Right atrium auricular region (tissue), 2 donors: ENCODE measurements at regions not wholly inside any gene's neighbourhood (a gene's known extent, or its start where the extent isn't known, plus 50 kb on each side); places are given as distances from the start of the nearest gene placed in this dataset.

Source experiments
- DNase-seq: peaks from one replicate; pipeline ENCODE4 v3.0.0-alpha.2; 2019; ENCODE audit warnings: low spot score
- H3K27ac ChIP-seq, 2 donors: fragments of 200-600 bp; sonication (generic); 1 replicate in 1 of 2; 2 replicates in 1 of 2; pipeline ENCODE4 v1.5.1; 2016 to 2019
- H3K27me3 ChIP-seq, 2 donors: fragments of 200-600 bp; sonication (generic); one replicate each; pipeline versions ENCODE4 v1.5.1 to v1.6.0; 2017 to 2019
- H3K36me3 ChIP-seq: fragments of 200-600 bp; sonication (generic); one replicate; pipeline ENCODE4 v1.5.1; 2016
- H3K4me1 ChIP-seq, 2 donors: fragments of 200-600 bp; sonication (generic); one replicate each; pipeline versions ENCODE4 v1.5.1 to v1.6.0; 2017 to 2019
- H3K4me3 ChIP-seq, 2 donors: fragments of 200-600 bp; sonication (generic); 1 replicate in 1 of 2; 2 replicates in 1 of 2; pipeline ENCODE4 v1.5.1; 2017 to 2019; ENCODE audit warnings: mild to moderate bottlenecking in 1 of 2, moderate library complexity in 1 of 2
- H3K9me3 ChIP-seq, 2 donors: fragments of 200-600 bp; sonication (generic); one replicate each; pipeline ENCODE4 v1.5.1; 2019
- CTCF ChIP-seq, 2 donors: fragments of 200-600 bp; sonication (generic); IDR thresholded peaks; one replicate each; pipeline ENCODE4 v1.5.1; 2019; ENCODE audit warnings: antibody characterized with exemption in 2 of 2

GRCh38 chr1:222020553-222020952, 278.7 kb upstream of the DUSP10 start:
- Histone ChIP-seq H3K27me3 (no peaks in the 10 kb centered on the region), H3K9me3 (no peaks in the 10 kb centered on the region), H3K27ac (no peak overlapping the region), H3K4me1 (no peaks in the 10 kb centered on the region), H3K36me3 (no peaks in the 10 kb centered on the region), H3K4me3 (no peak overlapping the region)
- no peak for TF ChIP-seq CTCF (IDR thresholded peaks at IDR 0.05)
- DNase-seq: no peak

DNA sequence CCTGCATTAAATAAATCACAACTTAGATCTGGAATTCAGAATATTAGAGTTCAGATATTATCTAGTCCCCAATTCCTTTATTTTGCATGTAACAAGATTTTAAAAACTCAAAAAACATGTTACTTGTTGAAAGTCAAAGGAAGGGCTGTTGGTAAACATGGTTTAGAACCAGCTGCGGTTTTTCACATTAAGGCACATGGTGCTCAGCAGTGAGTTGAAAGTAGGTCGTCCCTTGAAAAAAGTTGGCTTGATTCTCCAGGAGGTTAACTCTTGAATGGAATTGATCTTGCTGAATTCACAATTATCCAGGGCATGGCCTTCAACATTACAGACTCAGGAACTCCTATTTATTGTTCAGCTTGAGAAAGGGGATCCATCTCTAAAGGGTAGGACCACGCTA, 277.1 kb upstream of the DUSP10 start:
- Histone ChIP-seq H3K36me3 (no peaks in the 10 kb centered on the region), H3K4me3 (no peak overlapping the region), H3K4me1 (no peaks in the 10 kb centered on the region), H3K9me3 (no peaks in the 10 kb centered on the region), H3K27me3 (no peaks in the 10 kb centered on the region), H3K27ac (no peak overlapping the region)
- no peak for TF ChIP-seq CTCF (IDR thresholded peaks at IDR 0.05)
- DNase-seq: no peak

DNA sequence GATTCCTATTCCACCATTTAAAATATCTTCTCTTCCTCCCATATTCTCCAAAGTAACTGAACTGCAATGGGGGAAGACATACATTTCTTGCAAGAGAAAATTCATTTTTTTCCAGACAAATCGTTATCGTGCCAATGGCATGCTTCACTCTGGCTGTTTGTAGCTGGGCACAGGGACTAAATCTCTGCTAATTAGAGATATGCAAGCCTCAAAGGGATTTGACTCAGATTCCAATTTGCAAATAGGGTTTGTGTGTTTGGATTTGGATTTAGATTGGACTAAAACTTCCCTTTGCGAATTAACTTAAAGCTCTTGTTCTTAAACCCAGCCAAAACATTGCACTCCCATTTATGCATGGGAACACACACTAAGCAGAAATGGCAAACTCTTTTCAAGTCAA, 276.2 kb upstream of the DUSP10 start:
- DNase-seq: no peak
- Histone ChIP-seq H3K27me3 (no peaks in the 10 kb centered on the region), H3K36me3 (no peaks in the 10 kb centered on the region), H3K4me1 (no peaks in the 10 kb centered on the region), H3K9me3 (no peaks in the 10 kb centered on the region), H3K4me3 (no peak overlapping the region), H3K27ac (no peak overlapping the region)
- TF ChIP-seq CTCF (IDR thresholded peaks at IDR 0.05): no peak

GRCh38 chr1:222015686-222016085, 273.8 kb upstream of the DUSP10 start:
- no peaks in the 10 kb centered on the region for H3K27me3 ChIP-seq
- peaks cover 0 to 6% of the 10 kb centered on the region in 2 donors for H3K9me3 ChIP-seq
- DNase-seq: no peak
- H3K27ac ChIP-seq: no peak overlapping the region
- no peaks in the 10 kb centered on the region for H3K4me1 ChIP-seq
- H3K4me3 ChIP-seq: no peak overlapping the region
- TF ChIP-seq CTCF (IDR thresholded peaks at IDR 0.05): no peak
- H3K36me3 ChIP-seq: no peaks in the 10 kb centered on the region

- Histone ChIP-seq H3K4me3 (no peak overlapping the region), H3K4me1 (no peaks in the 10 kb centered on the region), H3K36me3 (no peaks in the 10 kb centered on the region), H3K27ac (no peak overlapping the region), H3K27me3 (no peaks in the 10 kb centered on the region), H3K9me3 (peaks cover 0 to 7% of the 10 kb centered on the region in 2 donors)
- TF ChIP-seq CTCF (IDR thresholded peaks at IDR 0.05): no peak
- no peak for DNase-seq
These were observed 272.1 kb upstream of the DUSP10 start for GRCh38 chr1:222014001-222014400.

- Histone ChIP-seq H3K27me3 (no peaks in the 10 kb centered on the region), H3K9me3 (peaks cover 0 to 7% of the 10 kb centered on the region in 2 donors), H3K36me3 (no peaks in the 10 kb centered on the region), H3K4me3 (no peak overlapping the region), H3K27ac (no peak overlapping the region), H3K4me1 (no peaks in the 10 kb centered on the region)
- DNase-seq: no peak
- TF ChIP-seq CTCF (IDR thresholded peaks at IDR 0.05): no peak
These were observed 270.9 kb upstream of the DUSP10 start for GRCh38 chr1:222012816-222013215.
